H1 (cell line): ENCODE measurements at regions not wholly inside any gene's neighbourhood (a gene's known extent, or its start where the extent isn't known, plus 50 kb on each side); places are given as distances from the start of the nearest gene placed in this dataset.

Source experiments
- CTCF ChIA-PET: fragments of 300-600 bp; sonication (Branson Sonifier 250); formaldehyde crosslinking; loops from one replicate; lab custom pipeline; 2021; ENCODE audit not compliant: partially characterized antibody; lab: Charles Lee
- POLR2A ChIA-PET: fragments of 300-600 bp; sonication (Branson Sonifier 250); formaldehyde crosslinking; loops from one replicate; lab custom pipeline; 2021; ENCODE audit warnings: inconsistent platforms; ENCODE audit not compliant: partially characterized antibody; lab: Charles Lee
- DNase-seq, 2 experiments: peaks; one replicate each; pipeline versions ENCODE4 v3.0.0 to v3.0.0-alpha.2; 2010 to 2022; ENCODE audit warnings: low spot score in 2 of 2, low read depth in 1 of 2, mixed read lengths in 1 of 2
- FAIRE-seq: peaks from 2 replicates; lab custom pipeline; 2011; peaks lifted over from hg19 to GRCh38; lab: Jason Lieb, UNC
- H2AFZ ChIP-seq: 2 replicates; pipeline ENCODE4 v1.8.1; 2012; ENCODE audit warnings: low read length, inconsistent platforms
- H2AK5ac ChIP-seq: 2 replicates; pipeline ENCODE4 v1.6.1; 2013; ENCODE audit warnings: low read depth, low read length
- H2BK120ac ChIP-seq: replicated peaks from 2 replicates; pipeline ENCODE3; 2013; ENCODE audit warnings: low read depth, low read length, inconsistent platforms
- H2BK12ac ChIP-seq: 2 replicates; pipeline ENCODE4 v1.6.1; 2013; ENCODE audit warnings: low read depth, low read length
- H2BK15ac ChIP-seq: 2 replicates; pipeline ENCODE4 v1.6.1; 2013; ENCODE audit warnings: low read length
- H2BK20ac ChIP-seq: 2 replicates; pipeline ENCODE4 v1.6.1; 2013; ENCODE audit warnings: low read length
- H2BK5ac ChIP-seq: 2 replicates; pipeline ENCODE4 v1.6.1; 2013; ENCODE audit warnings: low read depth, low read length
- H3K14ac ChIP-seq: 2 replicates; pipeline ENCODE4 v1.6.1; 2013; ENCODE audit warnings: inconsistent platforms; ENCODE audit not compliant: insufficient read length
- H3K18ac ChIP-seq: 2 replicates; pipeline ENCODE4 v1.6.1; 2013; ENCODE audit warnings: low read length; ENCODE audit errors: extremely low read depth
- H3K23ac ChIP-seq: 2 replicates; pipeline ENCODE4 v1.6.1; 2013; ENCODE audit warnings: inconsistent platforms; ENCODE audit not compliant: insufficient read length
- H3K23me2 ChIP-seq: 2 replicates; pipeline ENCODE4 v1.6.1; 2013; ENCODE audit warnings: low read depth, low read length
- H3K27ac ChIP-seq: 2 replicates; pipeline ENCODE4 v1.6.1; 2011; ENCODE audit warnings: low read depth, low read length, inconsistent platforms
- H3K27me3 ChIP-seq, 4 experiments: replicated peaks in 1 of 4; 1 replicate in 1 of 4; 2 replicates in 3 of 4; pipeline versions ENCODE4 v1.6.1 to v1.8.1; 2011 to 2013; ENCODE audit warnings: low read length in 3 of 4, mild to moderate bottlenecking in 3 of 4, inconsistent platforms in 2 of 4, mixed read lengths in 2 of 4, moderate library complexity in 1 of 4; ENCODE audit not compliant: control insufficient read depth in 3 of 4, insufficient read depth in 3 of 4; ENCODE audit errors: extremely low read depth in 1 of 4
- H3K36me3 ChIP-seq, 4 experiments: 2 replicates each; pipeline versions ENCODE4 v1.6.1 to v1.8.1; 2011 to 2013; ENCODE audit warnings: mild to moderate bottlenecking in 4 of 4, low read length in 3 of 4, moderate library complexity in 2 of 4, control low read depth in 1 of 4, inconsistent platforms in 1 of 4; ENCODE audit not compliant: insufficient read depth in 4 of 4, control insufficient read depth in 2 of 4
- H3K4ac ChIP-seq: replicated peaks from 2 replicates; pipeline ENCODE3; 2013; ENCODE audit warnings: low read length, low read depth, mixed read lengths, inconsistent platforms; ENCODE audit not compliant: insufficient read length
- H3K4me1 ChIP-seq, 4 experiments: replicated peaks in 1 of 4; 1 replicate in 1 of 4; 2 replicates in 3 of 4; pipeline versions ENCODE4 v1.6.1 to v1.8.1; 2011 to 2013; ENCODE audit warnings: low read length in 3 of 4, inconsistent platforms in 2 of 4, mixed read lengths in 1 of 4; ENCODE audit not compliant: insufficient read depth in 4 of 4, control insufficient read depth in 3 of 4
- H3K4me2 ChIP-seq, 2 experiments: 2 replicates each; pipeline versions ENCODE4 v1.6.1 to v1.8.1; 2011 to 2013; ENCODE audit warnings: low read depth in 2 of 2, low read length in 2 of 2, control low read depth in 1 of 2, inconsistent platforms in 1 of 2, mild to moderate bottlenecking in 1 of 2; ENCODE audit not compliant: insufficient read depth in 1 of 2
- H3K4me3 ChIP-seq, 4 experiments: fragments of 200-600, 300-600 bp in 1 of 4; sonication (generic), shearing (Covaris generic), sonication (Bioruptor Twin) in 1 of 4; 2 replicates each; pipeline versions ENCODE4 v1.5.1 to v1.8.1; 2011 to 2016; ENCODE audit warnings: low read length in 4 of 4, low read depth in 3 of 4, control low read depth in 2 of 4, inconsistent platforms in 2 of 4, mild to moderate bottlenecking in 2 of 4, mixed read lengths in 1 of 4, moderate library complexity in 1 of 4; ENCODE audit not compliant: insufficient read depth in 2 of 4; ENCODE audit errors: extremely low read depth in 1 of 4
- H3K56ac ChIP-seq: replicated peaks from 2 replicates; pipeline ENCODE3; 2013; ENCODE audit warnings: low read depth, mild to moderate bottlenecking, mixed read lengths, low read length, inconsistent platforms; ENCODE audit not compliant: insufficient read length
- H3K79me1 ChIP-seq: 2 replicates; pipeline ENCODE4 v1.6.1; 2013; ENCODE audit warnings: low read depth, low read length, control low read depth
- H3K79me2 ChIP-seq, 2 experiments: 2 replicates each; pipeline versions ENCODE4 v1.6.1 to v1.8.1; 2012 to 2013; ENCODE audit warnings: low read length in 2 of 2, mild to moderate bottlenecking in 2 of 2, inconsistent platforms in 1 of 2; ENCODE audit not compliant: insufficient read depth in 2 of 2, control insufficient read depth in 1 of 2
- H3K9ac ChIP-seq, 4 experiments: replicated peaks in 1 of 4; 1 replicate in 1 of 4; 2 replicates in 3 of 4; pipeline versions ENCODE4 v1.6.1 to v1.8.1; 2011 to 2013; ENCODE audit warnings: low read depth in 3 of 4, low read length in 3 of 4, control low read depth in 2 of 4, mild to moderate bottlenecking in 2 of 4, moderate library complexity in 2 of 4, inconsistent platforms in 1 of 4; ENCODE audit errors: extremely low read depth in 1 of 4
- H3K9me3 ChIP-seq, 2 experiments: 2 replicates each; pipeline versions ENCODE4 v1.6.1 to v1.8.1; 2012 to 2013; ENCODE audit warnings: mild to moderate bottlenecking in 2 of 2, moderate library complexity in 2 of 2, control low read depth in 1 of 2, inconsistent platforms in 1 of 2, low read depth in 1 of 2, low read length in 1 of 2, mixed read lengths in 1 of 2; ENCODE audit not compliant: insufficient read depth in 2 of 2
- H4K20me1 ChIP-seq, 2 experiments: replicated peaks in 1 of 2; 2 replicates each; pipeline versions ENCODE3 to v1.8.1; 2011 to 2013; ENCODE audit warnings: inconsistent platforms in 2 of 2, low read length in 2 of 2, mild to moderate bottlenecking in 1 of 2; ENCODE audit not compliant: insufficient read depth in 2 of 2, control insufficient read depth in 1 of 2
- H4K5ac ChIP-seq: 2 replicates; pipeline ENCODE4 v1.6.1; 2013; ENCODE audit warnings: low read length, low read depth, mixed read lengths, inconsistent platforms; ENCODE audit not compliant: insufficient read length
- H4K8ac ChIP-seq: 2 replicates; pipeline ENCODE4 v1.8.0; 2013; ENCODE audit warnings: mild to moderate bottlenecking, moderate library complexity, low read length, inconsistent platforms; ENCODE audit not compliant: insufficient read depth; ENCODE audit errors: extremely low read depth
- H4K91ac ChIP-seq: replicated peaks from 2 replicates; pipeline ENCODE3; 2013; ENCODE audit warnings: low read length, mixed read lengths, inconsistent platforms; ENCODE audit not compliant: insufficient read length
- ASH2L ChIP-seq: fragments of 200-600, 300-600 bp; sonication (generic); IDR thresholded peaks from one replicate; pipeline ENCODE4 v1.7.1; 2017; ENCODE audit warnings: low read length
- BACH1 ChIP-seq: IDR thresholded peaks from 2 replicates; pipeline ENCODE4 v1.6.1; 2012; ENCODE audit warnings: low read length, improper control_type of control experiment
- BCL11A ChIP-seq, 2 experiments: IDR thresholded peaks; one replicate each; pipeline ENCODE4 v1.6.1; 2011; ENCODE audit warnings: low read depth in 2 of 2, low read length in 2 of 2, mild to moderate bottlenecking in 2 of 2
- CTBP2 ChIP-seq: IDR thresholded peaks from 2 replicates; pipeline ENCODE4 v1.7.0; 2011; ENCODE audit warnings: borderline replicate concordance, mild to moderate bottlenecking, moderate library complexity, mixed read lengths, low read length; ENCODE audit not compliant: insufficient read depth, insufficient read length
- KDM4A ChIP-seq: IDR thresholded peaks from one replicate; pipeline ENCODE4 v1.7.1; 2012; ENCODE audit warnings: low read depth, mild to moderate bottlenecking, moderate library complexity, low read length, inconsistent platforms; ENCODE audit not compliant: severe bottlenecking
- MAFK ChIP-seq: IDR thresholded peaks from 2 replicates; pipeline ENCODE4 v1.6.1; 2012; ENCODE audit warnings: low read depth, mild to moderate bottlenecking, improper control_type of control experiment, low read length
- RAD21 ChIP-seq, 2 experiments: IDR thresholded peaks in 1 of 2; conservative IDR thresholded peaks in 1 of 2; 2 replicates each; pipeline ENCODE4 v1.6.1; 2011; ENCODE audit warnings: low read depth in 2 of 2, low read length in 2 of 2, improper control_type of control experiment in 1 of 2, inconsistent platforms in 1 of 2, mild to moderate bottlenecking in 1 of 2, moderate library complexity in 1 of 2
- RNF2 ChIP-seq: fragments of 200-900, 300-1000 bp; sonication (generic); IDR thresholded peaks from 2 replicates; pipeline ENCODE4 v1.7.1; 2016; ENCODE audit warnings: borderline replicate concordance, low read depth, mild to moderate bottlenecking, antibody characterized with exemption, low read length; ENCODE audit not compliant: poor library complexity, severe bottlenecking; ENCODE audit errors: missing control alignments
- SIN3A ChIP-seq, 2 experiments: IDR thresholded peaks in 1 of 2; conservative IDR thresholded peaks in 1 of 2; 2 replicates each; pipeline ENCODE4 v1.6.1; 2011 to 2012; ENCODE audit warnings: low read length in 2 of 2, improper control_type of control experiment in 1 of 2, low read depth in 1 of 2, mild to moderate bottlenecking in 1 of 2
- SIX5 ChIP-seq: IDR thresholded peaks from 2 replicates; pipeline ENCODE4 v1.6.1; 2011; ENCODE audit warnings: mild to moderate bottlenecking, low read depth, low read length
- TAF1 ChIP-seq: IDR thresholded peaks from 2 replicates; pipeline ENCODE4 v1.6.1; 2011; ENCODE audit warnings: mild to moderate bottlenecking, low read depth, low read length
- TCF12 ChIP-seq: IDR thresholded peaks from 2 replicates; pipeline ENCODE4 v1.6.1; 2011; ENCODE audit warnings: low read depth, mild to moderate bottlenecking, low read length
- TEAD4 ChIP-seq: IDR thresholded peaks from 2 replicates; pipeline ENCODE4 v1.6.1; 2012; ENCODE audit warnings: low read depth, low read length, inconsistent platforms, mixed read lengths
- WGBS, 2 experiments: shearing (Covaris generic) in 1 of 2; methylation state at CpG; one replicate each; pipeline versions ENCODE4 v1.1.6 to v1.1.7; 2013 to 2015; ENCODE audit warnings: low lambda C conversion rate in 2 of 2, mixed read lengths in 2 of 2, inconsistent platforms in 1 of 2, low coverage in 1 of 2, missing lambda C conversion rate in 1 of 2; ENCODE audit not compliant: insufficient replicate concordance in 2 of 2, insufficient coverage in 1 of 2, insufficient read length in 1 of 2; ENCODE audit errors: extremely low coverage in 1 of 2, missing lambda C conversion rate in 1 of 2; 5-methylcytosine and 5-hydroxymethylcytosine counted together

- FAIRE-seq (no peak), DNase-seq (no peak)
- Histone ChIP-seq H3K56ac (no peak overlapping the region), H2BK120ac (no peak overlapping the region), H3K23ac (no peak overlapping the region), H3K9me3 (peaks cover 0 to 2% of the 10 kb centered on the region in 2 experiments; a peak in 1 of 4 replicates), H3K36me3 (no peaks in the 10 kb centered on the region), H2BK12ac (no peak overlapping the region), H3K79me1 (no peaks in the 10 kb centered on the region), H2BK5ac (no peak overlapping the region), H3K4me3 (no peak overlapping the region), H3K23me2 (no peaks in the 10 kb centered on the region), H3K27me3 (no peaks in the 10 kb centered on the region), H2BK15ac (no peak overlapping the region), H4K5ac (no peak overlapping the region), H2AK5ac (no peak overlapping the region), H3K27ac (no peak overlapping the region), H3K79me2 (no peaks in the 10 kb centered on the region), H3K14ac (no peak overlapping the region), H2AFZ (no peak overlapping the region), H4K91ac (no peak overlapping the region), H3K4me1 (no peaks in the 10 kb centered on the region), H3K18ac (no peak overlapping the region), H3K4me2 (no peak overlapping the region), H3K9ac (no peak overlapping the region), H4K20me1 (no peaks in the 10 kb centered on the region), H3K4ac (no peak overlapping the region), H4K8ac (no peak overlapping the region), H2BK20ac (no peak overlapping the region)
- no peak for TF ChIP-seq SIX5
- no peak for TF ChIP-seq TEAD4
- no peak for TF ChIP-seq BACH1
- no peak for TF ChIP-seq KDM4A
- no peak for TF ChIP-seq SIN3A (conservative IDR thresholded peaks at IDR 0.05 in 1 of 2, IDR thresholded peaks at IDR 0.05 in 1 of 2; ENCODE audit: low read depth in 1 of 2, low read length in 2 of 2)
- no peak for TF ChIP-seq TCF12
- TF ChIP-seq ASH2L = no peak
- no peak for TF ChIP-seq RAD21 (IDR thresholded peaks at IDR 0.05 in 1 of 2, conservative IDR thresholded peaks at IDR 0.05 in 1 of 2; ENCODE audit: low read depth in 2 of 2, low read length in 2 of 2)
- no peak for TF ChIP-seq MAFK
- no peak for TF ChIP-seq CTBP2
- no peak for TF ChIP-seq BCL11A (IDR thresholded peaks at IDR 0.05; ENCODE audit: low read depth in 2 of 2, low read length in 2 of 2)
- no peak for TF ChIP-seq TAF1
- TF ChIP-seq RNF2 = no peak
- 86% methylated on average over 2 of the region's 2 CpGs; no CpG with 5 or more reads in 1 of the 2 experiments for WGBS, 2 experiments
- CTCF ChIA-PET = interaction anchor here (0.5 to 1.4 kb wide), 3 partner anchors 12 to 52 kb away, joined by 3 read pairs; no protein-coding TSS in a partner anchor
- POLR2A ChIA-PET = no interaction called here
Observed at GRCh38 chr2:53417385-53417784, 350.2 kb upstream of the CHAC2 start.
